COLO829 (cell line): ENCODE measurements at regions not wholly inside any gene's neighbourhood (a gene's known extent, or its start where the extent isn't known, plus 50 kb on each side); places are given as distances from the start of the nearest gene placed in this dataset.
"Not testable (repeated sequence)": the region's sequence is repeated elsewhere in the genome, so short reads cannot be mapped to it uniquely, and the experiment has no call there.

Experiments used
- DNase-seq: peaks from one replicate; pipeline ENCODE4 v3.0.0; 2012; ENCODE audit warnings: low spot score

DNA sequence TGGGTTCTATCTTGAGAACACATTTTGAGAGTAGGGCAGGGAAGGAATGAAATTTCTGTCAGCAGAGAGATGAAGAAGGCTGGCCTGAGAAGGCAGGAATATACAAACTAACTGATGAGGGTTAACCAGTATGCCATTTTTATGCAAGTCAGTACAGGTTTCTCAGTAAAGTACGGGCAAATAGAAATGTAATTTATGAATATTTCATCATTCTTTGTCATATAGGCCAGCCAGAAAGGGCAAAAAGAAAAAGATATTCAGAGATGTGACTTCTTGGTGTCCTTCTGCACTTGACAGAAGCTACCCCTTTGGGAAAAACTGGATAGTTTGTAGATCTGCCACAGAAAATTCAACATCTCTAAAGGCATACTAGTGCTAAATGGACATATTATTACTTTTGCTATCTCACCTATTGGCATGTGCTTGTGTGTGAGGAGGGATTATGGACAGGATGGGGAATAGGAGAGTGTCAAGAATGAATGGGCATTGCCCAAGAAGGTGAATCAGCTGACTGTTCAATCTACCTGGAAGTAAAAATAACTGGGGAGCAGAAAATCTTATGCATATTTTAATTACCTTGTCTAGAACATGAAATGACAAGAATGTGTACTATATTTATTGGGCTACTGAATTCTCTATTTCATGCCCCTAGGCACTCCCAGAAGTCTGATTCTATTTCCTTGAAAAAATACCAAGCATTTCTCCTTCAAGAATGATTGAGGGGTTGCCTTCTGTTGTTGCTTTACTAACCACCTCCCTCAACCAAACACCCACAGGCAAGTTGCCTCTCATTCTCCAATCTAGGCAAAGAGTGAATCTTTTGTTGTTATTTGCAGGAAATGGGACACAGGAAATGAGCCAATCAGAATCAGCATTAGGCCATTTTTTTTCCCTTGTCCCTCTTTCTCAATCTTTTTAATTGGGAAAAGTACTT, 175.1 kb upstream of the SLC38A2 start:
- peak; percentile 60 for DNase-seq

DNA sequence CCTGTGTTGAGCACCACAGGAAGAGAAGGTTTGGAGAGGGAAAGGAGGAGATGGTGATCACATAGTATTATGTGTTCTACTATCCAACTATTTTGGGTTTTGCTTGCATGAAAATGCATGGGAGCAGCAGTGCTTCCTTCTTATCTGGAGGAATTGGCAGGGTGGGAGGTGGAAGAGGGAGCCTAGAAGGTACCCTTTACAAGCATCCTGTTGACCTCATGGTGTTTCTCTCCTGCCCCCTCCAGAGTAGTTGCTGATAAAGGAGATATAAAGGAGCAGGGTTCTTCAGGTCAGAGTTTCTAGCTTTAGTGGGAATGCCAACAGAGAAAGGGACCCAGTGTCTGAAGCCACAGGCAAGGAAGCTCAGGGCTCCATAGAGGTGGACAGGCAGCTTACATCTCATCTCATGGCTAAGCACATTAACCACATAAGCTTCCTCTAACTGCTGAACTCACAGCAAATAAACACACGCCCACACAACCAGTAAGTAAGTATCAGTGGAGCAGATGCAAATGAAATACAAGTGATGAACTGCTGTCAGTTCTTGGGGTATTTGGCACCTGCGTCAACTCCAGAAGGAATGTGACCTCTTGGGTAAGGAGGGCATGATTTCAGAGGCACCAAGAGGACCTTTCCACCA, 174.2 kb upstream of the SLC38A2 start:
- DNase-seq: no peak

DNA sequence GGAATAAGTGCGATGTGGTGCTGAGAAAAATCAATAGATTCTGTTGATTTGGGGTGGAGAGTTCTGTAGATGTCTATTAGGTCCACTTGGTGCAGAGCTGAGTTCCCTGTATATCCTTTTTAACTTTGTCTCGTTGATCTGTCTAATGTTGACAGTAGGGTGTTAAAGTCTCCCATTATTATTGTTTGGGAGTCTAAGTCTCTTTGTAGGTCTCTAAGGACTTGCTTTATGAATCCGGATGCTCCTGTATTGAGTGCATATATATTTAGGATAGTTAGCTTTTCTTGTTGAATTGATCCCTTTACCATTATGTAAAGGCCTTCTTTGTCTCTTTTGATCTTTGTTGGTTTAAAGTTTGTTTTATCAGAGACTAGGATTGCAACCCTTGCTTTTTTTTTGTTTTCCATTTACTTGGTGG, 170.8 kb upstream of the SLC38A2 start:
- DNase-seq: not testable (repeated sequence)

DNA sequence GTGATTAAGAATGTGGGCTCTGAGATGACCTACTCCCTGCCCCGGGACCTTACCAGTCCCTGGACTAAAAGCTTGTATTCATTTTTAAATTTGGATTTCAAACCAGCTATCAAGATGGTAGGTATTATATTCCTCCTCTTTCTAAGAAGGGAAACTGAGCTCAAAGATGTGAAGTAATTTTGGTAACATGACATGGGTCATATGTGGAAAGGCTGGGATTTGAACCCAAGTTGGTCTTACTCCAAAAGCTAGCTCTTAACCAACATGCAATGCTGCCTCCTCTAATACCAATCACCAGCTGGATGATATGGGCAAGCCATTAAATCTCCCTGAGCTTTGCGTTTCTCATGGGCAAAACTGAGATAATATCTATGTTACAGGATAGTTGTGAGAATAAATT, 166.4 kb upstream of the SLC38A2 start:
- DNase-seq: no peak

DNA sequence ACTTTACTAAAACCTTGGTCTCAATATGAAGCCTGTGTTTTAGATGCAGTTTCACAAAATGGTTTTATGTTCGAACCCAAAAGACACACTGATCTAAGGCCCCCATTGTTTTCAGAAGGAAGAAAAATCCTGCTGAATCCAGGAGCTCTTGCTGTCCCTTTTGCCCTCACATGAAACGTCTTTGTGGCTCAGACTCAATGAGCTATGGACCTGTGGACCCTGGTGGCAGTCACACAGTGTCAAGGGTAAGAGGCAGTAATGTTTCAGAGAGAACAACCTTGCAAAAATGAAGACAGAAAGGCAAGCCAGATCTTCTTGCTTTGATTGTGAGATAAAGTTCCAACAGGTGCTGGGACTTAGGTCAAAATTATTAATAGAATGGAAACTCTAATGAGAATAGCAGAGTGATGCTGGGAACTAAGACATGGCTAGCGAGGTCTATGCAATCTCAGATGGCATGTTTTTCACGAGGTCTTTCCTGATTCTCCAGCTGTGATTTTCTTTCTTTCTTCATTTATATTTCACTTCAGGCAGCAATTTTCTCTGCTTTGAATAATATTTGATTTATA, 164.9 kb upstream of the SLC38A2 start:
- DNase-seq: no peak

DNA sequence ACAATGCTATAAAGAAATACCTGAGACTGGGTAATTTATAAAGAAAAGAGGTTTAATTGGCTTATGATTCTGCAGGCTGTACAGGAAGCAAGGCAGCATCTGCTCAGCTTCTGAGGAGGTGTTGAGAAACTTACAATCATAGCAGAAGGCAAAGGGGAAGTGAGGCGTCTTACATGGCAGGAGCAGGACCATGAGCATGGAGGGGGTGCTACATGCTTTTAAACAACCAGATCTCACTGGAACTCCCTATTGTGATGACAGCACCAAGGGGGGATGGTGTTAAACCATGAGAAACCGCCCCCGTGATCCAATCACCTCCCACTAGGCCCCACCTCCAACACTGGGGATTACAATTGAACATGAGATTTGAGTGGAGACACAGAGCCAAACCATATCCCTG, 163.7 kb upstream of the SLC38A2 start:
- not testable (repeated sequence) for DNase-seq

DNA sequence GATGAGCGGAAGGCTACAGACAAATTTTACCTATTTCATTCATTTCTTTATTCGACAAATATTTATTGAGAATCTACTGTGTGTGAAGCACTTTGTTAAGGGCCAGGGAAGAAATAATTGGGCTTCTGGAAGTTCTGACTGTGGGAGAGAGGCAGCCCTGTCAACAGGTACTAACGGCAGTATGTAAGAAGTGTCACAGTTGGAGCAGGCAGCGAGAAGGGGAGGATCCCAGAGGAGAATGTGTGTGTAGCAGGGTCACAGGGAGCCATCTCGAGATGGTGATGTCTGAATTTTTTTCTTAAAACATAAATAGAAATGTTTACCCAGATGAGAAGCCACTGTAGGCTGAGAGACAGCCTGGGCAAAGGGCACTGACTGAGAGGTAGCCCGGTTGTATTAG, 163.3 kb upstream of the SLC38A2 start:
- DNase-seq: no peak

DNA sequence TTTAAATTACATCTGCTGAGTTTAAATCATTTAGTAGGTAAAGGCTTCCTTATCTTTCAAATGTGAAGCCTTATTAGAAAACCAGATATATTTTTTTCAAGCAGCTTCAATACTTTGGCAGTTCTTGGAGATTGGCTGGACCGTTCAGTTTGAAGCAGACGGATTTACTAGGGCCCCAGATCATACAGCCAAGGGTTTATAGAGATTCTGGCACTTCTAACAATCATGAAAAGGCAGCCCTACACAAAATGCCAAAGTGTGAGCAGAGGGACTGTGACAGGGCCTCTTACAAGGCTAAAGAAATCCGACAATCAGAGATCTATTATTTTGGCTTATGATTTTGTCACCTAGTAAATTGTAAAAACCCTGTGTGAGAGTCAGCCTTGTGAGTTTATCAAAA, 162.8 kb upstream of the SLC38A2 start:
- DNase-seq: no peak

- DNase-seq: no peak
Observed at GRCh38 chr12:46534327-46534840, 161.8 kb upstream of the SLC38A2 start.

DNA sequence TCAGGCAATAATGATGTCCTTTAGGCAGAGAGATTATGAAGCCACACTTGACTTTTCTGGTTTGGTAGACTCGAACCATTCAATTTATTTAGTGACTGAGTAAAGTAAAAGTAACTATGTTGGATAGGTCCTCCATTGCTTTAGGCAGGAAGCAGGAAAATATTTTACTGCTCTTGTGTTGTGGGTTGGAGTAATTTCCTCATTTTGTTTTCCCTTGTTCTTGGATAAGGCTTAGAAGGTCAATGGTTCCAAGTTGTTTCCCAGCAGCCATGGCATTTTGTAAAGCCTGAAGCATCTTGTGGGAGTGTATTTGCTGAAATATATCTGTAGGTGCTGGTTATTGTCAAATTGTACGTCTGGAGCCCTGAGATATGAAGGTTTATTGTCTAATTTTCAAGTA, 161.2 kb upstream of the SLC38A2 start:
- no peak for DNase-seq

GRCh38 chr12:46531804-46532203, 159.2 kb upstream of the SLC38A2 start:
- no peak for DNase-seq

GRCh38 chr12:46531059-46531785, 158.6 kb upstream of the SLC38A2 start:
- no peak for DNase-seq

- no peak for DNase-seq
Observed at GRCh38 chr12:46530373-46531056, 157.9 kb upstream of the SLC38A2 start.

- DNase-seq: no peak
Observed at GRCh38 chr12:46526233-46526632, 153.7 kb upstream of the SLC38A2 start.

DNA sequence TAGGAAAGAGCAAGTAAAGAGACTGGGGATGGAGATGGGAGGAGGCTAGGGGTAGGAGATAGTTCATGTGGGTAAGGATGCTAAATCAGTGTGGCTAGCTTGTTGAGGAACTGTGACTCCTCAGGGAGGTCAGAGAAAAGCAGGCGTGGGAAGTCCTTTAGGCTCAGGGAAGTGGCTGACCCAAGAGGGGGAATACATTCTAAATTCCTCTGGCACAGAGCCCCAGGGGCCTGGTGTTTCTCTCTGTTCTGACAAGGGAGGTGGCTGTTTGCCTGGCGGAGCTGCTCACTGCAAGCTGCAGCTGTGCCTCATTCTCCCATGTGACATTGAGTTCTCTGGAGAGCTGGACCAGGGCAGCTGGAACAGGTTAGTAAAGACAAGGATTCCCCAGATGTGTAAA, 152.2 kb upstream of the SLC38A2 start:
- DNase-seq: no peak

DNA sequence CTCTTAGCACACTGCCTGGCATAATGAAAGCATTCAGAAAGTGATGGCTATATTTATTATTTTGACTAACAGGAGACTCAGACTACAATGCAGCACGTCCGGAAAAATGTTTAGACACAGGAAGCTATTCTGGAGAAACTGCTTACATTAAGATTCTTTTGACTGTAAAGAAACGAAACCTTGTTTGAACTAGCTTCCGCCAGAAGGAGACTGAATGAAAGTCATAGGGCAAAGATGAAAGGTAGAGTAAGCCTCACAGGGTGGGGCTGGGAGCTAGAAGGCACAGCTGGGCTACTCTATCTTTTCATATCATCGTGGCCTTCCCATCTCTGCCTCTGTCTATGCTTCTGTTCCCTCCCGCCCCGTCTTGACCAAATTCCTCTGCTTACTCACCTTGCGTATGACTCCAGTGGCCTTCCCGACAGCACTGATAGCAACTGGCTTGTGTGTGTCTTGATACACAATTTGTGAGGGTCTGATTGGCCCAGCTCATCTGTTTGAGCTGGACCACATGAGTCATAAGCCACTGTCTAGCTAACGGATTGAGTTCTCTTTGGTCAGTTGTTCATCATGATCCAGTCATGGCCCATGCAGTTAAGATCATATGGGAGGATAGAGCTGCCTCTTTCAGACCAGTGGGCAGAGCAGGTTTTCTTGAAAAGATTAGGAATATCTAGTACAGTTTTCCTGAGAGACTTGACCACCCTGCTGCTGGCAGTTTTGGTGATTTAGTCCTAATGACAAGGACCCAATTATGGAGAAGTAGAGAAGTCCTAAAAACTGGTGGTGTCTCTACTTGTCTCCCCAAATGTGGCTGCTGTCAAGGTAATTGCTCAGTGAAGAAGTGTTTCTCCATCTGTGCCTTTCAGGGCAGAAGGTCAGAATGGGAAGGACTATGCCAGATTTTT, 151.5 kb upstream of the SLC38A2 start:
- DNase-seq: peak; percentile 72

GRCh38 chr12:46523446-46523845, 150.9 kb upstream of the SLC38A2 start:
- DNase-seq: peak; percentile 29

- no peak for DNase-seq
Observed at GRCh38 chr12:46522071-46522470, 149.5 kb upstream of the SLC38A2 start.

GRCh38 chr12:46521145-46521544, 148.6 kb upstream of the SLC38A2 start:
- no peak for DNase-seq

DNA sequence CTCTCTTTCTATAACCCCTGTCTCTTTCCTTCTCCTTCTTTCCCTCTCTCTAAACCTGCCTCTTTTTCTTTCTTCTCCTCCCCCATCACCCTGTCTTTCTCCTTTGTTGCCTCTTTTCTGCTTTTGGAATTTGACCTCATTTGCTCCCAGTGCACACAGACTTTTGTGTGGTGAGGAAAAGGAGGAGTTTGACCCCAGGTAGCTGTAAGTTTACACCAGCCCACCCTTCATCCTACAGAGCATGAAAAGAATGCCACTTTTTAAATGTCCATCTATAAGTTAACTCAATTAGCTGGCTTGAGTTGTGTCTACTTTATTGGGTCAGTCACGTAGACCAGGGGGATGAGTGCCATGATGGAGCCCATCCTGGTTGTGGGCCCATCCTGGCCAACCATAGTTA, 146.8 kb upstream of the SLC38A2 start:
- DNase-seq: no peak

DNA sequence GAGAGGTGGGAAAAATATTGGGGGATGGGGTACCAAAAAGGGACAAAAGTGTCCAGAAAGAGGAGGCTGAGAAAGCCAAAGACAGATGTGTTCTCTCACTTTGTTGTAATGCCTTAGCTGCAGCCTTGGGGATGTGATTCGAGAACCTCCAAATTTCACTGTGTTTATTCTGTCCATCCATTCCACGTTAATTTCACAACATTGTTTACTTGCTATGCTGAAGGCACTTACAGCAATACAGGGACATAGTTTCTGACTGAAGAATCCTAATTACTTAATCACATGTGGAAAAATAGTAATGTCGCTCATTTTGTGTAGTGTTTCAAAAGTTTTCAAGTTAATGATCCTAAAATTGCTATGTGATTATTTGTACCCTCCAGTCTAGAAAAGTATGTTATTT, 146.2 kb upstream of the SLC38A2 start:
- DNase-seq: no peak
